Osteocyte (in vitro differentiated cells): ENCODE measurements at regions not wholly inside any gene's neighbourhood (a gene's known extent, or its start where the extent isn't known, plus 50 kb on each side); places are given as distances from the start of the nearest gene placed in this dataset.

ENCODE experiments used
- DNase-seq: peaks from one replicate; pipeline ENCODE4 v3.0.0; 2021; ENCODE audit warnings: mixed read lengths; ENCODE audit not compliant: unreplicated experiment; ENCODE audit errors: extremely low spot score
- H3K27ac Mint-ChIP-seq: one replicate; pipeline ENCODE4 v1.8.0; 2021; ENCODE audit warnings: mild to moderate bottlenecking, mixed read lengths; ENCODE audit not compliant: unreplicated experiment
- H3K27me3 Mint-ChIP-seq: one replicate; pipeline ENCODE4 v1.8.0; 2021; ENCODE audit warnings: mixed read lengths; ENCODE audit not compliant: unreplicated experiment
- H3K36me3 Mint-ChIP-seq: one replicate; pipeline ENCODE4 v1.8.0; 2021; ENCODE audit warnings: mixed read lengths; ENCODE audit not compliant: unreplicated experiment
- H3K4me1 Mint-ChIP-seq: one replicate; pipeline ENCODE4 v1.8.0; 2021; ENCODE audit warnings: mixed read lengths; ENCODE audit not compliant: unreplicated experiment
- H3K4me3 Mint-ChIP-seq: one replicate; pipeline ENCODE4 v1.8.0; 2021; ENCODE audit warnings: mild to moderate bottlenecking, moderate library complexity, mixed read lengths; ENCODE audit not compliant: unreplicated experiment
- H3K9me3 Mint-ChIP-seq: one replicate; pipeline ENCODE4 v1.8.0; 2021; ENCODE audit warnings: mixed read lengths; ENCODE audit not compliant: unreplicated experiment
- TF ChIP-seq, protein P1 (sequence below): fragments of 200-600 bp; sonication (generic); IDR thresholded peaks from 2 replicates; pipeline ENCODE4 v1.5.0; 2021; ENCODE audit warnings: antibody characterized with exemption, mild to moderate bottlenecking, moderate library complexity

DNA sequence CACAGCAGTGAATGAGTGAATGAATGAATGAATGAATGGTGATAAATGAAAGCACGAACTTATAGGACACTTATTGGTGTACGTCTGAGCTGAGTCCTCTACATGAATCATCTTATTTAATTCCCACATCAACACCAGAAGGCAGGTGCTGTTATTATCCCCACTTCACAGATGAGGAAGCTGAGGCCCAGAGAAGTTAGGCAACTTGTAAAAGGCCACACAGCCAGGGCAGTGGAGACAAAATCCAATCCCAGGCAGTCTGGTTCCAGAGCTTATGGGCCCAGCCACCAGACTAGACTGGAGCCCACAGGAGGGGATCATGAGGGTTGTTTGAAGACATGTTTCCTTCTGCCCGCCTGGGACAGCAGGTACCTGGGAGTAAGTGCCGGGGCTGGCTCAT lies 364.0 kb downstream of the MN1 start:
- no peak for DNase-seq
- TF ChIP-seq, protein P1, sequence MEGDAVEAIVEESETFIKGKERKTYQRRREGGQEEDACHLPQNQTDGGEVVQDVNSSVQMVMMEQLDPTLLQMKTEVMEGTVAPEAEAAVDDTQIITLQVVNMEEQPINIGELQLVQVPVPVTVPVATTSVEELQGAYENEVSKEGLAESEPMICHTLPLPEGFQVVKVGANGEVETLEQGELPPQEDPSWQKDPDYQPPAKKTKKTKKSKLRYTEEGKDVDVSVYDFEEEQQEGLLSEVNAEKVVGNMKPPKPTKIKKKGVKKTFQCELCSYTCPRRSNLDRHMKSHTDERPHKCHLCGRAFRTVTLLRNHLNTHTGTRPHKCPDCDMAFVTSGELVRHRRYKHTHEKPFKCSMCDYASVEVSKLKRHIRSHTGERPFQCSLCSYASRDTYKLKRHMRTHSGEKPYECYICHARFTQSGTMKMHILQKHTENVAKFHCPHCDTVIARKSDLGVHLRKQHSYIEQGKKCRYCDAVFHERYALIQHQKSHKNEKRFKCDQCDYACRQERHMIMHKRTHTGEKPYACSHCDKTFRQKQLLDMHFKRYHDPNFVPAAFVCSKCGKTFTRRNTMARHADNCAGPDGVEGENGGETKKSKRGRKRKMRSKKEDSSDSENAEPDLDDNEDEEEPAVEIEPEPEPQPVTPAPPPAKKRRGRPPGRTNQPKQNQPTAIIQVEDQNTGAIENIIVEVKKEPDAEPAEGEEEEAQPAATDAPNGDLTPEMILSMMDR = no peak
- H3K4me3 Mint-ChIP-seq = no peak overlapping the region
- H3K36me3 Mint-ChIP-seq = peaks cover 2% of the 10 kb centered on the region
- peaks cover 45% of the 10 kb centered on the region for H3K4me1 Mint-ChIP-seq
- peaks cover 3% of the 10 kb centered on the region for H3K9me3 Mint-ChIP-seq
- no peaks in the 10 kb centered on the region for H3K27me3 Mint-ChIP-seq
- no peak overlapping the region for H3K27ac Mint-ChIP-seq

DNA sequence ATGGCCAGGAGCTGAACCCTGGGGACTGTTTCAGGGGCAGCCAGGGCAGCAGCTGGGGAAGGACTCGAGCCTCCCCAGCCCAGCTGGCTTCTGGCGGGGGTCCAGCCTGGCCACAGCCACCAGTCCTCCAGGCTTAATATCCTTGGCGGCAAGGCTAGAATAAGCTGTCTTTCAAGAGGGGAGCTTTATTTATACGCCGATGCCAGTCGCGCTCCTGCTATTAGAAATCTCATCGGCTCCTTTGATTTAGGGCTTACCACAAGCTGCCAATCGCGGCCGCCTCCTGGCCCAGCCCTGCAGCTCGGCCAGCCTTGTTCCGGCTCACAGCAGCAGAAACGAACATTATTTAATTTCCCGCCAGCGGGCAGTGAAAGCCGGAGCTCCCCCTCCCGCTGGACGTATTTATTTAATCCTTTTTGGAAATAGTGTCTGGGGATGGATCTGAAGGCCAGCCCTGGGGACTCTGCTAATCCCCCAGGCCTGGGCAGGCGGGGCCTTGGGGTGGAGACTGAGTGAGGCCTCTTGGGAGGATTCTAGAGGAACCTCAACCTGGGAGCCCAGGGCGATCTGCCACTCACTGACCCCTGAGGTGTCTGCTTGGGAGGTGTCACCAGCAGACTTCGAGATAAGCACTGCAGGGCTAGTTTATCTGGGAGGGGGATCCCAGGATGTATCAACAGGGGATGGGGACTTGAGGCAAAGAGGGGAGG lies 363.1 kb downstream of the MN1 start:
- Mint-ChIP-seq H3K36me3 (no peaks in the 10 kb centered on the region), H3K9me3 (no peaks in the 10 kb centered on the region), H3K27me3 (no peaks in the 10 kb centered on the region), H3K4me1 (peaks cover 45% of the 10 kb centered on the region), H3K27ac (peak overlapping the region; percentile 38), H3K4me3 (no peak overlapping the region)
- TF ChIP-seq, protein P1 = peak; percentile 14
- DNase-seq = no peak

DNA sequence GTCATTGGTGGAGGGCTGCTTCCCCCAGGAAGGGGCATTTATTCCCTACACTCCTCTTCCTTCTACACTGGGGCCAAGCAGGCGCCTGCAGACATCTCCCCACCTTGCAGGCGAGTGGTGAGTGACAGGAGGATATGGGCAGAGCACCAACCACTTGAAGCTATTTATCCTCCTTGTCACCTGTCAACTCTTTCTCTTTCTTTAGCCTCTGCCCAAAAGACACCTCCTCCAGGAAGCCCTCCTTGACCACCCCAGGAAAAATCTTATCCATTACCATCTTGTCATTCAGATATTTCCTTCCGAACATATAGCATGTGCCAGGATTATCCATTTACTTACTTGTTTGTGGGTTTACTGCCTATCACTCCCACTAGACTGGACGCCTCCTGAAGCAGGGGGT lies 362.4 kb downstream of the MN1 start:
- H3K4me1 Mint-ChIP-seq = peaks cover 43% of the 10 kb centered on the region
- peak overlapping the region; percentile 38 for H3K27ac Mint-ChIP-seq
- H3K9me3 Mint-ChIP-seq = no peaks in the 10 kb centered on the region
- H3K4me3 Mint-ChIP-seq = no peak overlapping the region
- no peak for DNase-seq
- TF ChIP-seq, protein P1 = no peak
- H3K36me3 Mint-ChIP-seq = no peaks in the 10 kb centered on the region
- no peaks in the 10 kb centered on the region for H3K27me3 Mint-ChIP-seq

- TF ChIP-seq, protein P1 = no peak
- Mint-ChIP-seq H3K4me3 (no peak overlapping the region), H3K27ac (no peak overlapping the region), H3K9me3 (no peaks in the 10 kb centered on the region), H3K4me1 (peaks cover 32% of the 10 kb centered on the region), H3K36me3 (no peaks in the 10 kb centered on the region), H3K27me3 (no peaks in the 10 kb centered on the region)
- no peak for DNase-seq
Observed at GRCh38 chr22:27440304-27440865, 361.2 kb downstream of the MN1 start.

GRCh38 chr22:27441706-27442475 lies 359.7 kb downstream of the MN1 start:
- no peak overlapping the region for H3K4me3 Mint-ChIP-seq
- no peaks in the 10 kb centered on the region for H3K9me3 Mint-ChIP-seq
- DNase-seq = no peak
- no peaks in the 10 kb centered on the region for H3K27me3 Mint-ChIP-seq
- TF ChIP-seq, protein P1 = no peak
- peaks cover 28% of the 10 kb centered on the region for H3K4me1 Mint-ChIP-seq
- no peaks in the 10 kb centered on the region for H3K36me3 Mint-ChIP-seq
- no peak overlapping the region for H3K27ac Mint-ChIP-seq
